H1 (cell line): ENCODE measurements at regions not wholly inside any gene's neighbourhood (a gene's known extent, or its start where the extent isn't known, plus 50 kb on each side); places are given as distances from the start of the nearest gene placed in this dataset.

Experiments
- CTCF ChIA-PET: fragments of 300-600 bp; sonication (Branson Sonifier 250); formaldehyde crosslinking; loops from one replicate; lab custom pipeline; 2021; ENCODE audit not compliant: partially characterized antibody; lab: Charles Lee
- POLR2A ChIA-PET: fragments of 300-600 bp; sonication (Branson Sonifier 250); formaldehyde crosslinking; loops from one replicate; lab custom pipeline; 2021; ENCODE audit warnings: inconsistent platforms; ENCODE audit not compliant: partially characterized antibody; lab: Charles Lee
- DNase-seq, 2 experiments: peaks; one replicate each; pipeline versions ENCODE4 v3.0.0 to v3.0.0-alpha.2; 2010 to 2022; ENCODE audit warnings: low spot score in 2 of 2, low read depth in 1 of 2, mixed read lengths in 1 of 2
- FAIRE-seq: peaks from 2 replicates; lab custom pipeline; 2011; peaks lifted over from hg19 to GRCh38; lab: Jason Lieb, UNC
- H2AFZ ChIP-seq: 2 replicates; pipeline ENCODE4 v1.8.1; 2012; ENCODE audit warnings: low read length, inconsistent platforms
- H2AK5ac ChIP-seq: 2 replicates; pipeline ENCODE4 v1.6.1; 2013; ENCODE audit warnings: low read depth, low read length
- H2BK120ac ChIP-seq: replicated peaks from 2 replicates; pipeline ENCODE3; 2013; ENCODE audit warnings: low read depth, low read length, inconsistent platforms
- H2BK12ac ChIP-seq: 2 replicates; pipeline ENCODE4 v1.6.1; 2013; ENCODE audit warnings: low read depth, low read length
- H2BK15ac ChIP-seq: 2 replicates; pipeline ENCODE4 v1.6.1; 2013; ENCODE audit warnings: low read length
- H2BK20ac ChIP-seq: 2 replicates; pipeline ENCODE4 v1.6.1; 2013; ENCODE audit warnings: low read length
- H2BK5ac ChIP-seq: 2 replicates; pipeline ENCODE4 v1.6.1; 2013; ENCODE audit warnings: low read depth, low read length
- H3K14ac ChIP-seq: 2 replicates; pipeline ENCODE4 v1.6.1; 2013; ENCODE audit warnings: inconsistent platforms; ENCODE audit not compliant: insufficient read length
- H3K18ac ChIP-seq: 2 replicates; pipeline ENCODE4 v1.6.1; 2013; ENCODE audit warnings: low read length; ENCODE audit errors: extremely low read depth
- H3K23ac ChIP-seq: 2 replicates; pipeline ENCODE4 v1.6.1; 2013; ENCODE audit warnings: inconsistent platforms; ENCODE audit not compliant: insufficient read length
- H3K23me2 ChIP-seq: 2 replicates; pipeline ENCODE4 v1.6.1; 2013; ENCODE audit warnings: low read depth, low read length
- H3K27ac ChIP-seq: 2 replicates; pipeline ENCODE4 v1.6.1; 2011; ENCODE audit warnings: low read depth, low read length, inconsistent platforms
- H3K27me3 ChIP-seq, 4 experiments: replicated peaks in 1 of 4; 1 replicate in 1 of 4; 2 replicates in 3 of 4; pipeline versions ENCODE4 v1.6.1 to v1.8.1; 2011 to 2013; ENCODE audit warnings: low read length in 3 of 4, mild to moderate bottlenecking in 3 of 4, inconsistent platforms in 2 of 4, mixed read lengths in 2 of 4, moderate library complexity in 1 of 4; ENCODE audit not compliant: control insufficient read depth in 3 of 4, insufficient read depth in 3 of 4; ENCODE audit errors: extremely low read depth in 1 of 4
- H3K36me3 ChIP-seq, 4 experiments: 2 replicates each; pipeline versions ENCODE4 v1.6.1 to v1.8.1; 2011 to 2013; ENCODE audit warnings: mild to moderate bottlenecking in 4 of 4, low read length in 3 of 4, moderate library complexity in 2 of 4, control low read depth in 1 of 4, inconsistent platforms in 1 of 4; ENCODE audit not compliant: insufficient read depth in 4 of 4, control insufficient read depth in 2 of 4
- H3K4ac ChIP-seq: replicated peaks from 2 replicates; pipeline ENCODE3; 2013; ENCODE audit warnings: low read length, low read depth, mixed read lengths, inconsistent platforms; ENCODE audit not compliant: insufficient read length
- H3K4me1 ChIP-seq, 4 experiments: replicated peaks in 1 of 4; 1 replicate in 1 of 4; 2 replicates in 3 of 4; pipeline versions ENCODE4 v1.6.1 to v1.8.1; 2011 to 2013; ENCODE audit warnings: low read length in 3 of 4, inconsistent platforms in 2 of 4, mixed read lengths in 1 of 4; ENCODE audit not compliant: insufficient read depth in 4 of 4, control insufficient read depth in 3 of 4
- H3K4me2 ChIP-seq, 2 experiments: 2 replicates each; pipeline versions ENCODE4 v1.6.1 to v1.8.1; 2011 to 2013; ENCODE audit warnings: low read depth in 2 of 2, low read length in 2 of 2, control low read depth in 1 of 2, inconsistent platforms in 1 of 2, mild to moderate bottlenecking in 1 of 2; ENCODE audit not compliant: insufficient read depth in 1 of 2
- H3K4me3 ChIP-seq, 4 experiments: fragments of 200-600, 300-600 bp in 1 of 4; sonication (generic), shearing (Covaris generic), sonication (Bioruptor Twin) in 1 of 4; 2 replicates each; pipeline versions ENCODE4 v1.5.1 to v1.8.1; 2011 to 2016; ENCODE audit warnings: low read length in 4 of 4, low read depth in 3 of 4, control low read depth in 2 of 4, inconsistent platforms in 2 of 4, mild to moderate bottlenecking in 2 of 4, mixed read lengths in 1 of 4, moderate library complexity in 1 of 4; ENCODE audit not compliant: insufficient read depth in 2 of 4; ENCODE audit errors: extremely low read depth in 1 of 4
- H3K56ac ChIP-seq: replicated peaks from 2 replicates; pipeline ENCODE3; 2013; ENCODE audit warnings: low read depth, mild to moderate bottlenecking, mixed read lengths, low read length, inconsistent platforms; ENCODE audit not compliant: insufficient read length
- H3K79me1 ChIP-seq: 2 replicates; pipeline ENCODE4 v1.6.1; 2013; ENCODE audit warnings: low read depth, low read length, control low read depth
- H3K79me2 ChIP-seq, 2 experiments: 2 replicates each; pipeline versions ENCODE4 v1.6.1 to v1.8.1; 2012 to 2013; ENCODE audit warnings: low read length in 2 of 2, mild to moderate bottlenecking in 2 of 2, inconsistent platforms in 1 of 2; ENCODE audit not compliant: insufficient read depth in 2 of 2, control insufficient read depth in 1 of 2
- H3K9ac ChIP-seq, 4 experiments: replicated peaks in 1 of 4; 1 replicate in 1 of 4; 2 replicates in 3 of 4; pipeline versions ENCODE4 v1.6.1 to v1.8.1; 2011 to 2013; ENCODE audit warnings: low read depth in 3 of 4, low read length in 3 of 4, control low read depth in 2 of 4, mild to moderate bottlenecking in 2 of 4, moderate library complexity in 2 of 4, inconsistent platforms in 1 of 4; ENCODE audit errors: extremely low read depth in 1 of 4
- H3K9me3 ChIP-seq, 2 experiments: 2 replicates each; pipeline versions ENCODE4 v1.6.1 to v1.8.1; 2012 to 2013; ENCODE audit warnings: mild to moderate bottlenecking in 2 of 2, moderate library complexity in 2 of 2, control low read depth in 1 of 2, inconsistent platforms in 1 of 2, low read depth in 1 of 2, low read length in 1 of 2, mixed read lengths in 1 of 2; ENCODE audit not compliant: insufficient read depth in 2 of 2
- H4K20me1 ChIP-seq, 2 experiments: replicated peaks in 1 of 2; 2 replicates each; pipeline versions ENCODE3 to v1.8.1; 2011 to 2013; ENCODE audit warnings: inconsistent platforms in 2 of 2, low read length in 2 of 2, mild to moderate bottlenecking in 1 of 2; ENCODE audit not compliant: insufficient read depth in 2 of 2, control insufficient read depth in 1 of 2
- H4K5ac ChIP-seq: 2 replicates; pipeline ENCODE4 v1.6.1; 2013; ENCODE audit warnings: low read length, low read depth, mixed read lengths, inconsistent platforms; ENCODE audit not compliant: insufficient read length
- H4K8ac ChIP-seq: 2 replicates; pipeline ENCODE4 v1.8.0; 2013; ENCODE audit warnings: mild to moderate bottlenecking, moderate library complexity, low read length, inconsistent platforms; ENCODE audit not compliant: insufficient read depth; ENCODE audit errors: extremely low read depth
- H4K91ac ChIP-seq: replicated peaks from 2 replicates; pipeline ENCODE3; 2013; ENCODE audit warnings: low read length, mixed read lengths, inconsistent platforms; ENCODE audit not compliant: insufficient read length
- CHD2 ChIP-seq: IDR thresholded peaks from 2 replicates; pipeline ENCODE4 v1.6.1; 2012; ENCODE audit warnings: low read length, improper control_type of control experiment
- E2F6 ChIP-seq: IDR thresholded peaks from 2 replicates; pipeline ENCODE4 v1.6.1; 2012; ENCODE audit warnings: inconsistent platforms
- HDAC2 ChIP-seq, 2 experiments: fragments of 300-600 bp in 1 of 2; sonication (generic) in 1 of 2; IDR thresholded peaks; 2 replicates each; pipeline ENCODE4 v1.6.1; 2011 to 2012; ENCODE audit warnings: low read depth in 2 of 2, low read length in 2 of 2, mild to moderate bottlenecking in 2 of 2, moderate library complexity in 2 of 2, borderline replicate concordance in 1 of 2, inconsistent platforms in 1 of 2
- HDAC6 ChIP-seq: IDR thresholded peaks from one replicate; pipeline ENCODE4 v1.7.1; 2012; ENCODE audit warnings: low read depth, mild to moderate bottlenecking, inconsistent platforms, low read length, moderate library complexity
- RAD21 ChIP-seq, 2 experiments: IDR thresholded peaks in 1 of 2; conservative IDR thresholded peaks in 1 of 2; 2 replicates each; pipeline ENCODE4 v1.6.1; 2011; ENCODE audit warnings: low read depth in 2 of 2, low read length in 2 of 2, improper control_type of control experiment in 1 of 2, inconsistent platforms in 1 of 2, mild to moderate bottlenecking in 1 of 2, moderate library complexity in 1 of 2
- SIN3A ChIP-seq, 2 experiments: IDR thresholded peaks in 1 of 2; conservative IDR thresholded peaks in 1 of 2; 2 replicates each; pipeline ENCODE4 v1.6.1; 2011 to 2012; ENCODE audit warnings: low read length in 2 of 2, improper control_type of control experiment in 1 of 2, low read depth in 1 of 2, mild to moderate bottlenecking in 1 of 2
- SIX5 ChIP-seq: IDR thresholded peaks from 2 replicates; pipeline ENCODE4 v1.6.1; 2011; ENCODE audit warnings: mild to moderate bottlenecking, low read depth, low read length
- SP1 ChIP-seq: IDR thresholded peaks from 2 replicates; pipeline ENCODE4 v1.6.1; 2011; ENCODE audit warnings: low read depth, low read length
- SRF ChIP-seq: IDR thresholded peaks from 2 replicates; pipeline ENCODE4 v1.6.1; 2011; ENCODE audit warnings: mild to moderate bottlenecking, low read depth, low read length, moderate library complexity
- TBP ChIP-seq: IDR thresholded peaks from 2 replicates; pipeline ENCODE4 v1.6.1; 2011; ENCODE audit warnings: low read depth, low read length, improper control_type of control experiment
- WGBS, 2 experiments: shearing (Covaris generic) in 1 of 2; methylation state at CpG; one replicate each; pipeline versions ENCODE4 v1.1.6 to v1.1.7; 2013 to 2015; ENCODE audit warnings: low lambda C conversion rate in 2 of 2, mixed read lengths in 2 of 2, inconsistent platforms in 1 of 2, low coverage in 1 of 2, missing lambda C conversion rate in 1 of 2; ENCODE audit not compliant: insufficient replicate concordance in 2 of 2, insufficient coverage in 1 of 2, insufficient read length in 1 of 2; ENCODE audit errors: extremely low coverage in 1 of 2, missing lambda C conversion rate in 1 of 2; 5-methylcytosine and 5-hydroxymethylcytosine counted together

- CTCF ChIA-PET: interaction anchor here (0.6 to 1.1 kb wide), 5 partner anchors 8 to 381 kb away, joined by 3 read pairs; no protein-coding TSS in a partner anchor
- H3K56ac ChIP-seq: no peak overlapping the region
- no peak overlapping the region for H4K5ac ChIP-seq
- H3K23ac ChIP-seq: no peak overlapping the region
- H3K4me3 ChIP-seq: no peak overlapping the region
- H3K4ac ChIP-seq: no peak overlapping the region
- H2BK20ac ChIP-seq: no peak overlapping the region
- H3K23me2 ChIP-seq: no peaks in the 10 kb centered on the region
- no peak overlapping the region for H4K91ac ChIP-seq
- no peak overlapping the region for H4K8ac ChIP-seq
- no peak overlapping the region for H3K18ac ChIP-seq
- H3K4me1 ChIP-seq: peaks cover 0 to 2% (median 0%) of the 10 kb centered on the region in 4 experiments; a peak in 1 of 7 replicates
- no peak overlapping the region for H2BK12ac ChIP-seq
- no peaks in the 10 kb centered on the region for H3K36me3 ChIP-seq
- 0 out of 2 replicates have a peak overlapping the region, but pooled peaks have one; percentile 34 for H2AK5ac ChIP-seq
- H2AFZ ChIP-seq: no peak overlapping the region
- H3K9me3 ChIP-seq: no peaks in the 10 kb centered on the region
- no peaks in the 10 kb centered on the region for H4K20me1 ChIP-seq
- no peak overlapping the region; the same call in 1 of the 2 replicates for H3K27ac ChIP-seq
- H3K79me1 ChIP-seq: no peaks in the 10 kb centered on the region
- WGBS, 2 experiments: 100% methylated on average over 2 of the region's 2 CpGs; no CpG with 5 or more reads in 1 of the 2 experiments
- FAIRE-seq (no peak), DNase-seq (no peak)
- H3K79me2 ChIP-seq: no peaks in the 10 kb centered on the region
- no peaks in the 10 kb centered on the region for H3K27me3 ChIP-seq
- no peak overlapping the region for H3K14ac ChIP-seq
- H3K4me2 ChIP-seq: no peak overlapping the region
- no peak overlapping the region for H3K9ac ChIP-seq
- POLR2A ChIA-PET: no interaction called here
- H2BK5ac ChIP-seq: no peak overlapping the region; the same call in 1 of the 2 replicates
- H2BK15ac ChIP-seq: 0 out of 2 replicates have a peak overlapping the region, but pooled peaks have one; percentile 50
- no peak overlapping the region for H2BK120ac ChIP-seq
- no peak for TF ChIP-seq SP1
- TF ChIP-seq SIN3A (conservative IDR thresholded peaks at IDR 0.05 in 1 of 2, IDR thresholded peaks at IDR 0.05 in 1 of 2; ENCODE audit: low read depth in 1 of 2, low read length in 2 of 2): no peak
- TF ChIP-seq RAD21 (IDR thresholded peaks at IDR 0.05 in 1 of 2, conservative IDR thresholded peaks at IDR 0.05 in 1 of 2; ENCODE audit: low read depth in 2 of 2, low read length in 2 of 2): no peak
- TF ChIP-seq HDAC6: no peak
- no peak for TF ChIP-seq SIX5
- no peak for TF ChIP-seq E2F6
- no peak for TF ChIP-seq SRF
- TF ChIP-seq TBP: no peak
- no peak for TF ChIP-seq CHD2
- TF ChIP-seq HDAC2 (IDR thresholded peaks at IDR 0.05; ENCODE audit: borderline replicate concordance in 1 of 2, low read depth in 2 of 2, low read length in 2 of 2): no peak
These were observed 175.9 kb downstream of the SLC39A8 start for GRCh38 chr4:102169345-102169744.
